Gastroesophageal sphincter (tissue), 3 donors: ENCODE measurements at regions not wholly inside any gene's neighbourhood (a gene's known extent, or its start where the extent isn't known, plus 50 kb on each side); places are given as distances from the start of the nearest gene placed in this dataset.

Experiments used
- CTCF ChIP-seq, 4 experiments: fragments of 200-600 bp in 2 of 4; fragments of 450-650 bp in 2 of 4; sonication (generic) in 1 of 4; IDR thresholded peaks; one replicate each; pipeline ENCODE4 v1.5.1; 2017 to 2019; ENCODE audit warnings: antibody characterized with exemption in 4 of 4, mild to moderate bottlenecking in 2 of 4, moderate library complexity in 2 of 4
- EP300 ChIP-seq: sonication (generic); formaldehyde crosslinking; IDR thresholded peaks from one replicate; pipeline ENCODE4 v1.6.1; 2017; ENCODE audit warnings: antibody characterized with exemption, mild to moderate bottlenecking
- POLR2AphosphoS5 ChIP-seq: sonication (generic); formaldehyde crosslinking; IDR thresholded peaks from one replicate; pipeline ENCODE4 v1.6.1; 2017; ENCODE audit warnings: antibody characterized with exemption

GRCh38 chr6:220312-220711, 72.0 kb upstream of the DUSP22 start:
- TF ChIP-seq CTCF (IDR thresholded peaks at IDR 0.05): no peak
- TF ChIP-seq POLR2AphosphoS5: no peak
- TF ChIP-seq EP300: no peak
